NT2/D1 (cell line): ENCODE measurements at regions not wholly inside any gene's neighbourhood (a gene's known extent, or its start where the extent isn't known, plus 50 kb on each side); places are given as distances from the start of the nearest gene placed in this dataset.

Source experiments
- YY1 ChIP-seq: IDR thresholded peaks from 2 replicates; pipeline ENCODE4 v1.6.1; 2011; ENCODE audit not compliant: insufficient read length, insufficient read depth
- ZNF274 ChIP-seq: IDR thresholded peaks from 2 replicates; pipeline ENCODE4 v1.6.1; 2011; ENCODE audit warnings: mild to moderate bottlenecking, low read depth, low read length

- TF ChIP-seq YY1 (no peak), ZNF274 (no peak)
These were observed 669.7 kb upstream of the HS6ST1 start for GRCh38 chr2:128988326-128988725.
